ENCODE measurements at regions not wholly inside any gene's neighbourhood (a gene's known extent, or its start where the extent isn't known, plus 50 kb on each side); places are given as distances from the start of the nearest gene placed in this dataset.

DNA sequence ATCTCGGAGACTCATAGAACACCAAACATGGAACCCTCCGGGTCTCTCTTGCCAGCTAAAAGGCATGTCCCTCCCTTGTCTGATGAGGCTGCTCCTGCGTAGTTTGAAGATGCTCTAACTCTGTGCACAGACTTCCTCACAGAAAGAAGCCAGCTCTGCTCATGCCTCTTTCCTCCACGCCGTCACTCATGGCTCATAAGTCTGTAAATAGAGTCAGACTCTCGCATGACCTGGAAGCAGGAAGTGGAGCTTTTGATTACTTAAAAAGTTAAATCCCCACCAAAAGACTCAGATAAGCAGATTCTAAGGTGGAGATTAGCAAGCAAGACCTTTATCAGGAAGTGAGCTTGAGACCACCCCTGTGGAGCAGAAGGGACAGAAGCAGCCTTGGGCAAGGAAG is 171.6 kb downstream of the TRIM33 start:
- no peak overlapping the region for H3K4me3 ChIP-seq
- H3K27ac ChIP-seq = no peak overlapping the region
- DNase-seq = no peak
- no peaks in the 10 kb centered on the region for H3K9me3 ChIP-seq
- no peaks in the 10 kb centered on the region for H3K27me3 ChIP-seq
- intact Hi-C loops (cut with DNase I; ENCODE audit: low total_unique reads) = no loop called here
- no peaks in the 10 kb centered on the region for H3K4me1 ChIP-seq
- H3K36me3 ChIP-seq = no peaks in the 10 kb centered on the region
- no peak for TF ChIP-seq POLR2A (IDR thresholded peaks at IDR 0.05)
- TF ChIP-seq, protein P1, sequence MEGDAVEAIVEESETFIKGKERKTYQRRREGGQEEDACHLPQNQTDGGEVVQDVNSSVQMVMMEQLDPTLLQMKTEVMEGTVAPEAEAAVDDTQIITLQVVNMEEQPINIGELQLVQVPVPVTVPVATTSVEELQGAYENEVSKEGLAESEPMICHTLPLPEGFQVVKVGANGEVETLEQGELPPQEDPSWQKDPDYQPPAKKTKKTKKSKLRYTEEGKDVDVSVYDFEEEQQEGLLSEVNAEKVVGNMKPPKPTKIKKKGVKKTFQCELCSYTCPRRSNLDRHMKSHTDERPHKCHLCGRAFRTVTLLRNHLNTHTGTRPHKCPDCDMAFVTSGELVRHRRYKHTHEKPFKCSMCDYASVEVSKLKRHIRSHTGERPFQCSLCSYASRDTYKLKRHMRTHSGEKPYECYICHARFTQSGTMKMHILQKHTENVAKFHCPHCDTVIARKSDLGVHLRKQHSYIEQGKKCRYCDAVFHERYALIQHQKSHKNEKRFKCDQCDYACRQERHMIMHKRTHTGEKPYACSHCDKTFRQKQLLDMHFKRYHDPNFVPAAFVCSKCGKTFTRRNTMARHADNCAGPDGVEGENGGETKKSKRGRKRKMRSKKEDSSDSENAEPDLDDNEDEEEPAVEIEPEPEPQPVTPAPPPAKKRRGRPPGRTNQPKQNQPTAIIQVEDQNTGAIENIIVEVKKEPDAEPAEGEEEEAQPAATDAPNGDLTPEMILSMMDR (IDR thresholded peaks at IDR 0.05) = no peak
- WGBS, 5 donors = 51 to 65% (median 57%) methylated on average over 6 of the region's 6 CpGs

DNA sequence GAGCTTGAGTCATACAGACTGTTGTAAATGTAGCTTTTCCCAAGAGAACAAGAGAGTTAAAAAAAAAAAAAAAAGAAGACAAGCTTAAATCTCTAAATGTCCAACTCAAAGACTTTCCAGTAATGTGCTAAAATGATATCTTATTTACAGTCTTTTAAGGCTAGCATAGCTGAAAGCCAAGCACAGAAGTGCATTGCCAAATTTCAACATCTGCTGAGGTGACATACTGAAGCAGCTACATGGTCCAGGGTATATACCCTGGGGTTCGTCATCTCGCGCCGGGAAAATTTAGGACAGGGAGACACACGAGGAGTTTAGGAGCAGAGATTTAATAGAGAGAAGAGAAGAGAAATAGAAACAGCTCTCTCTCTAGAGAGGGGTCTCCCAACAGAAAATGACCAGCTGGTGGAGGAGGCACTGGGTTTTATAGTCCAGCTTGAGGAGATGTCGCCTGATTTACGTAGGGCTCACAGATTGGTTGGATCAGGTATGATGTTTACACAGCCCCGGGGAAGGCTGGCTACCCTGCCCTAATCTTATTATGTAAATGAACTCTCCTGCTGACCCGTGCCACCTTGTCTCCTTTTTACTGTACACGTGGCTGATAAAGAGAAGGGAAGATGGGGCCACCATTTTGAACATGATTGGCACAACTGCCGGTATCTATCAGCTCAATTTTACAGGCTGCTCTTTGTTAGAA is 172.7 kb downstream of the TRIM33 start:
- Histone ChIP-seq H3K36me3 (no peaks in the 10 kb centered on the region), H3K4me3 (no peak overlapping the region), H3K27ac (no peak overlapping the region), H3K4me1 (no peaks in the 10 kb centered on the region), H3K9me3 (no peaks in the 10 kb centered on the region), H3K27me3 (no peaks in the 10 kb centered on the region)
- intact Hi-C loops (cut with DNase I; ENCODE audit: low total_unique reads) = no loop called here
- 55 to 65% (median 60%) methylated on average over 11 of the region's 11 CpGs for WGBS, 5 donors
- DNase-seq = no peak
- TF ChIP-seq POLR2AphosphoS5 (IDR thresholded peaks at IDR 0.05) (no peak), EP300 (IDR thresholded peaks at IDR 0.05) (no peak), POLR2A (IDR thresholded peaks at IDR 0.05) (no peak)
- TF ChIP-seq, protein P1 (IDR thresholded peaks at IDR 0.05) = no peak

DNA sequence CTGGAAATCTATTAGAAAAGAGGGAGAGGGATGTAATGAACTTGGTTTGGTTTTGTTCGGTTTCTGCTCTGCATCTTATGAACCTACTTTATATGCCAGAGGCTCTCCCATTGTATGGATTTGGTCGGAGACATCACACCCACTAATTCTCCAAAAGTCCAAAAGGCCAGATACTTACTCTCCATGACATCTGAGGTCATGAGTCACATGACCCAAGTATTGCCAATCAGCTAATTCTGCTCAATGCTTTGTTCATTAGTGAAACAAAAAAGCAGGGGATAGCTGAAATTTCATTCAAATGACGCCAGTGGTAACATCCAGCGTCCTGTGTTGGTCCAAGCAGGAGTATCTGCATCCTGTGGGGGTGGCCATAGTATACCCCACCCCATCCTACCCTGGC is 173.6 kb downstream of the TRIM33 start:
- 76 to 90% (median 86%) methylated on average over 4 of the region's 4 CpGs for WGBS, 5 donors
- TF ChIP-seq EP300 (IDR thresholded peaks at IDR 0.05) (no peak), POLR2AphosphoS5 (IDR thresholded peaks at IDR 0.05) (no peak), POLR2A (IDR thresholded peaks at IDR 0.05) (no peak)
- TF ChIP-seq, protein P1 (IDR thresholded peaks at IDR 0.05) = no peak
- intact Hi-C loops (cut with DNase I; ENCODE audit: low total_unique reads) = no loop called here

DNA sequence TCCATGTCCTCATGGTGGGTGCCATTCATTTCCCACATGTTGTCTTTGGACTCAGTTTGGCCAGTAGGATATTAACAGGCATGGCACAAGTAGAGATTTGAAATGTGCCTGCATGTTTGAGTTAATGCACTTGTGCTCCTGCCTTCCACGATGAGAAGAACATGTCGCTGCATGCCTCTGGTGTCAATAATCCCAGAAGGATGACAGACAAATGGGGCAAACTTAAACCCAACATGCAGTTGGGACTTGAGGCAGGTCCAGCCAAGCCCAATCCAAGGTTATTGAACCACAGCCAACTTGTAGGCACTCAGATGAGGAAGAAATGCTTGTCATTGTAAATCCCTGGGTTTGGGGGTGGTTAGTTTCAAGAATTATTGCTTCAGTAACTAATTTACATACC is 174.6 kb downstream of the TRIM33 start:
- TF ChIP-seq, protein P1 (IDR thresholded peaks at IDR 0.05) = no peak
- no peak for TF ChIP-seq EP300 (IDR thresholded peaks at IDR 0.05)
- TF ChIP-seq POLR2AphosphoS5 (IDR thresholded peaks at IDR 0.05) = no peak
- WGBS, 5 donors = 89 to 97% (median 95%) methylated on average over 2 of the region's 2 CpGs
- H3K27ac ChIP-seq = no peak overlapping the region
- no peaks in the 10 kb centered on the region for H3K27me3 ChIP-seq
- H3K36me3 ChIP-seq = no peaks in the 10 kb centered on the region
- no peaks in the 10 kb centered on the region for H3K9me3 ChIP-seq
- H3K4me3 ChIP-seq = no peak overlapping the region
- intact Hi-C loops (cut with DNase I; ENCODE audit: low total_unique reads) = no loop called here
- no peaks in the 10 kb centered on the region for H3K4me1 ChIP-seq
- DNase-seq = no peak

More for the DNA sequence above, 173.6 kb downstream of the TRIM33 start:
- Histone ChIP-seq H3K4me1 (no peaks in the 10 kb centered on the region), H3K36me3 (no peaks in the 10 kb centered on the region), H3K27me3 (no peaks in the 10 kb centered on the region), H3K9me3 (no peaks in the 10 kb centered on the region), H3K27ac (no peak overlapping the region), H3K4me3 (no peak overlapping the region)
- no peak for DNase-seq

All from stomach (tissue), 8 donors.